Embryonic facial prominence (tissue), 1 donor: ENCODE measurements at regions not wholly inside any gene's neighbourhood (a gene's known extent, or its start where the extent isn't known, plus 50 kb on each side); places are given as distances from the start of the nearest gene placed in this dataset.

ENCODE experiments used
- DNase-seq: peaks from one replicate; pipeline ENCODE4 v3.0.0-alpha.2; 2016; ENCODE audit errors: extremely low spot score

GRCh38 chr11:26088391-26088790 is 243.5 kb upstream of the ANO3 start:
- DNase-seq = no peak

- DNase-seq = no peak
These were observed 241.3 kb upstream of the ANO3 start for GRCh38 chr11:26090651-26091050.

DNA sequence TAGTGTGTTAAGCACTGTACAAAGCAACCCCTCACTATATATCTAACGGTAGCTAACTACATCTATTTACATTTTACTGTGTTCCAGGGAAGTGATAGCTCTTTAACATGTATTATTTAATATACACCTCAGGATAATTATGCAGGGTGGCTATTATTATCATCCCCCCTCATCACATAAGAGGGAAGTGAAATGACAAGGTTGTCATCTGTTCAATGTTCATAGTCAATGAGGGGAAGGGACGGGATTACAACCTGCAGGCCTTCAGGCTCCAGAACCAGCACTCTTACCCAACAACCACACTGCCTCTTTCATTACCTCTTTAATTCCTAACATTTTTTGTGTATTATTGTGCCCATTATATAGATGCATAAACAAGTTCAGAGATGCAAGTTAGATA is 238.7 kb upstream of the ANO3 start:
- no peak for DNase-seq

- DNase-seq = no peak
These were observed 236.6 kb upstream of the ANO3 start for GRCh38 chr11:26095340-26095739.

GRCh38 chr11:26096451-26096850 is 235.5 kb upstream of the ANO3 start:
- no peak for DNase-seq

DNA sequence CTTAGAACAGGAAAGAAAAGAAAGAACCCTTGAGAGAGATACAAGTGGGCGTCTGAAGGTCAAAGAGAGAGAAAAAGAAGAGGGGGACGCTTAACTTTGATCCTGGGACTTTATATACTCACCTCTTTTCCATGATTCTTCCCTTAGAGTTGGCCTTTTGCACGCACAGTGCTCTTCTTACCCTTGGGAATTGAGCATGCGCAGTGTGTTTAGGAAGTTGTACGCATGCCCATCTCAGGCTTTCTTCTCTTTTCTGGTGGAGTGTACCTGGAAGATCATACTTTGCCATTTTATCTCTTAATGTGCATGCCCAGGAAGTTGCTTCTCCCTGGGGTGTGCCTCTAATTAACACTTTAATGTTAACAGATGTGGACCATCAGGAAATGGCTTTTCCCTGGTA is 229.6 kb upstream of the ANO3 start:
- no peak for DNase-seq

GRCh38 chr11:26105762-26106423 is 226.0 kb upstream of the ANO3 start:
- DNase-seq = no peak

GRCh38 chr11:26106726-26107125 is 225.2 kb upstream of the ANO3 start:
- no peak for DNase-seq

GRCh38 chr11:26109658-26110368 is 222.1 kb upstream of the ANO3 start:
- DNase-seq = no peak

DNA sequence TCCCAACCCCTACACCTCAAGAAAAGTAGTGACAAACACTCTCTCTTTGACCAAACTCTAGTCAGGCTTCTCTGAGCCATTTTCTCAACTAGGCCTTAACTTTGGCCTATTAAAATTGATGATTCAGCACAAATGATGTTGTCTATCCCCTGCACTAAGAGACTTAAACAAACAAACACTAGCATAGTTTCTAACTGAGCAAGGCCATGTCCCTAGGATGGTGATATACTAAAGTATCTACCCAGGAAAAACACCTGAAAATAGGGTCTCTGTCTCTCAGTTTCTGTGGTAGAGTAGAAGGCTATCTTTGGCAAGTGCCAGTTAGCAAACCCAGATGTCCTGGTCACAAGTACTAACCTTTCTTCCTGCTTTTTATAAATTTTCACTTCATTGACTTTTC is 219.7 kb upstream of the ANO3 start:
- DNase-seq = no peak

GRCh38 chr11:26121466-26121865 is 210.5 kb upstream of the ANO3 start:
- DNase-seq = no peak

GRCh38 chr11:26126741-26127140 is 205.2 kb upstream of the ANO3 start:
- no peak for DNase-seq

DNA sequence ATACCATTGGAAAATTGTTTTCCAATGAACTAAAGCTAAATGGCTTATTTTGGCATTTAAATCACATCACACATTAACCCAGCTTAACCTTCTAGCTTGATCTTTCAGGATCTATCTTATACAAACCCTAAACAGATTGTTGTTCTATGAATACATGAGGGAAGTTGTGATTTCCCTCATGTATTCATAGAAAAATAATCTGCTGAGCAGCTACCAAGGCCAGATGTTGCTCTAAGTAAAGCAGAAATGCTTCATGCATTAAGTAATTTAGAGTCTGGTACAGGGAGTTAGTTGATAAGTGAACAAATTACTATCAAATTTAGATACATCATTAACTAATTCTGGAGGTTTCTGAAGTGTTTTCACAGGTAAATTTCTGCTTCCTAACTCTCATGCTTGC is 204.6 kb upstream of the ANO3 start:
- DNase-seq = no peak

GRCh38 chr11:26131406-26131805 is 200.5 kb upstream of the ANO3 start:
- DNase-seq = no peak

GRCh38 chr11:26134053-26134452 is 197.9 kb upstream of the ANO3 start:
- DNase-seq = no peak

GRCh38 chr11:26134481-26135355 is 197.2 kb upstream of the ANO3 start:
- no peak for DNase-seq

DNA sequence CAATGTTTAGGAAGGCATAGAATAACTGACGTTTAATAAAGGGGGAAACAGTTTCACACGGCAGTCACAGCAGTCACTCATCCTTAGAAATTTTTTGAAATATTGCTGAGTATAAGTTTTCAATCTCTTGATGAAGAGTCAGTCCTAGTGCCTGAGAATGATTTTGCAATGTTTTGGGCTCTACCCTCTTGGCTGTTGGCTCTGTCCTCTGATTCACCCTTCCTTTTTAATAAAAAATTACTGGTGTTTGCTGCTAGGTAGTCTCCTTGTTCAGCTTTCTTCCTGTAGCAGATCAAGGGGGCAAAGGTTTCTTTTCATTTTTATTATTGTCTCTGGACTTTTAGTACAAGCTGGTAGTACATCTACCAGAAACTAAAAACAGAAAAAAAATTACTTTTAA is 194.3 kb upstream of the ANO3 start:
- DNase-seq = no peak

DNA sequence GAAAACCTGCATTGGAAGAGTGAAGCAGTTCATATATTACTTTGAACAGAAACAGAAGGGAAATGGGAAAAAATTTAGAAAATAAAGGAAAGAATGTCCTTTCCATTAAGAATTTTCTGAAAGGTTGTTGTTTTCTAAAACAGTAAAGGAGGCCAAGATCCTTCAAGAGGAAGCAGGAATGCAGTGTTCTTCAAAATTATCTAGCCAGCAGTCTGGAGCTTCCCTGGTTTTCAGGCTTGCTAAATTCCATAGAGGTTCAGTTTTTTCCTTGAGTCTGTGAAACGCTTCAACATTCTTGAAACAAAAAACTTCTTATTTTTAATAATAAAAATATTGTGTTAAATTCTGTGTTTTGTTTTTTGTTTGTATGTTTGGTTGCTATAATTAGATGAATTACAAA is 189.0 kb upstream of the ANO3 start:
- no peak for DNase-seq

GRCh38 chr11:26143566-26144290 is 188.2 kb upstream of the ANO3 start:
- DNase-seq = no peak

GRCh38 chr11:26144291-26144690 is 187.6 kb upstream of the ANO3 start:
- no peak for DNase-seq

- DNase-seq = no peak
These were observed 187.0 kb upstream of the ANO3 start for GRCh38 chr11:26144911-26145310.

GRCh38 chr11:26149585-26149984 is 182.3 kb upstream of the ANO3 start:
- no peak for DNase-seq
